ENCODE measurements at regions not wholly inside any gene's neighbourhood (a gene's known extent, or its start where the extent isn't known, plus 50 kb on each side); places are given as distances from the start of the nearest gene placed in this dataset.
"Not testable (repeated sequence)": the region's sequence is repeated elsewhere in the genome, so short reads cannot be mapped to it uniquely, and the experiment has no call there.

- no peak for ATAC-seq
- no peaks in the 10 kb centered on the region for H3K36me3 Mint-ChIP-seq
- no peak overlapping the region for H3K4me3 ChIP-seq (ENCODE audit: low read length)
These were observed 1925.5 kb downstream of the ARAP2 start for GRCh38 chr4:34318773-34319172.

GRCh38 chr4:34323549-34324320 is 1920.6 kb downstream of the ARAP2 start:
- Mint-ChIP-seq H3K27ac (no peak overlapping the region), H3K27me3 (ENCODE audit: low read depth in 2 of 2) (no peaks in the 10 kb centered on the region), H3K9me3 (peaks cover 13% of the 10 kb centered on the region in 2 donors), H3K4me1 (no peaks in the 10 kb centered on the region), H3K4me3 (no peak overlapping the region), H3K36me3 (peaks cover 14% of the 10 kb centered on the region)
- Histone ChIP-seq H3K9me3 (ENCODE audit: control insufficient read depth, insufficient read depth, low read length) (peaks cover 11% of the 10 kb centered on the region), H3K36me3 (ENCODE audit: control insufficient read depth, insufficient read depth, low read length) (no peaks in the 10 kb centered on the region), H3K4me3 (ENCODE audit: low read length) (no peak overlapping the region), H3K27me3 (ENCODE audit: control insufficient read depth, insufficient read depth, low read length) (no peaks in the 10 kb centered on the region), H3K27ac (ENCODE audit: low read length) (no peak overlapping the region), H3K4me1 (ENCODE audit: control insufficient read depth, insufficient read depth, low read length) (no peaks in the 10 kb centered on the region)
- intact Hi-C loops (cut with micrococcal nuclease) = no loop called here
- 42% methylated on average over 1 of the region's 1 CpG for WGBS (ENCODE audit: insufficient coverage)
- DNase-seq (no peak), ATAC-seq (no peak)
- TF ChIP-seq CTCF (IDR thresholded peaks at IDR 0.05) = no peak

More at GRCh38 chr4:34318773-34319172, 1925.5 kb downstream of the ARAP2 start:
- intact Hi-C loops (cut with micrococcal nuclease) = no loop called here
- H3K27me3 Mint-ChIP-seq (ENCODE audit: low read depth in 2 of 2) = no peaks in the 10 kb centered on the region
- DNase-seq = no peak
- Histone ChIP-seq H3K27ac (ENCODE audit: low read length) (no peak overlapping the region), H3K27me3 (ENCODE audit: control insufficient read depth, insufficient read depth, low read length) (no peaks in the 10 kb centered on the region), H3K9me3 (ENCODE audit: control insufficient read depth, insufficient read depth, low read length) (peaks cover 3% of the 10 kb centered on the region), H3K36me3 (ENCODE audit: control insufficient read depth, insufficient read depth, low read length) (no peaks in the 10 kb centered on the region), H3K4me1 (ENCODE audit: control insufficient read depth, insufficient read depth, low read length) (no peaks in the 10 kb centered on the region)
- no peak overlapping the region for H3K4me3 Mint-ChIP-seq
- H3K27ac Mint-ChIP-seq = no peak overlapping the region
- H3K9me3 Mint-ChIP-seq = peaks cover 0 to 2% of the 10 kb centered on the region in 2 donors
- H3K4me1 Mint-ChIP-seq = no peaks in the 10 kb centered on the region
- TF ChIP-seq CTCF (IDR thresholded peaks at IDR 0.05) = no peak

- H3K36me3 Mint-ChIP-seq = peaks cover 14% of the 10 kb centered on the region
- no peak for DNase-seq
These were observed 1915.4 kb downstream of the ARAP2 start for GRCh38 chr4:34328939-34329338.

GRCh38 chr4:34335156-34335555 is 1909.2 kb downstream of the ARAP2 start:
- H3K4me3 ChIP-seq (ENCODE audit: low read length); H3K27ac ChIP-seq (ENCODE audit: low read length); H3K9me3 ChIP-seq (ENCODE audit: control insufficient read depth, insufficient read depth, low read length); H3K4me1 Mint-ChIP-seq; H3K36me3 ChIP-seq (ENCODE audit: control insufficient read depth, insufficient read depth, low read length); H3K27me3 Mint-ChIP-seq (ENCODE audit: low read depth in 2 of 2); H3K4me1 ChIP-seq (ENCODE audit: control insufficient read depth, insufficient read depth, low read length); H3K4me3 Mint-ChIP-seq; ATAC-seq; H3K27ac Mint-ChIP-seq; DNase-seq; H3K27me3 ChIP-seq (ENCODE audit: control insufficient read depth, insufficient read depth, low read length); intact Hi-C loops (cut with micrococcal nuclease); H3K36me3 Mint-ChIP-seq: not testable (repeated sequence)
- WGBS (ENCODE audit: insufficient coverage) = 90% methylated on average over 9 of the region's 13 CpGs
- H3K9me3 Mint-ChIP-seq = peaks cover 5 to 12% of the 10 kb centered on the region in 2 donors

More at GRCh38 chr4:34328939-34329338, 1915.4 kb downstream of the ARAP2 start:
- no peak for TF ChIP-seq CTCF (IDR thresholded peaks at IDR 0.05)
- intact Hi-C loops (cut with micrococcal nuclease) = no loop called here
- no peak overlapping the region for H3K4me3 ChIP-seq (ENCODE audit: low read length)
- peaks cover 15 to 23% of the 10 kb centered on the region in 2 donors for H3K9me3 Mint-ChIP-seq
- H3K9me3 ChIP-seq (ENCODE audit: control insufficient read depth, insufficient read depth, low read length) = peaks cover 7% of the 10 kb centered on the region
- H3K27me3 ChIP-seq (ENCODE audit: control insufficient read depth, insufficient read depth, low read length) = no peaks in the 10 kb centered on the region
- H3K27ac Mint-ChIP-seq = no peak overlapping the region
- H3K4me1 Mint-ChIP-seq = no peaks in the 10 kb centered on the region
- no peak overlapping the region for H3K4me3 Mint-ChIP-seq
- H3K27me3 Mint-ChIP-seq (ENCODE audit: low read depth in 2 of 2) = no peaks in the 10 kb centered on the region
- ATAC-seq = no peak
- 80% methylated on average over 1 of the region's 1 CpG for WGBS (ENCODE audit: insufficient coverage)
- H3K4me1 ChIP-seq (ENCODE audit: control insufficient read depth, insufficient read depth, low read length) = no peaks in the 10 kb centered on the region
- no peak overlapping the region for H3K27ac ChIP-seq (ENCODE audit: low read length)
- no peaks in the 10 kb centered on the region for H3K36me3 ChIP-seq (ENCODE audit: control insufficient read depth, insufficient read depth, low read length)

GRCh38 chr4:34335556-34335955 is 1908.8 kb downstream of the ARAP2 start:
- H3K9me3 Mint-ChIP-seq; H3K4me3 ChIP-seq (ENCODE audit: low read length); H3K27me3 ChIP-seq (ENCODE audit: control insufficient read depth, insufficient read depth, low read length); H3K27ac Mint-ChIP-seq; H3K4me3 Mint-ChIP-seq; H3K27me3 Mint-ChIP-seq (ENCODE audit: low read depth in 2 of 2); H3K9me3 ChIP-seq (ENCODE audit: control insufficient read depth, insufficient read depth, low read length); intact Hi-C loops (cut with micrococcal nuclease); DNase-seq; H3K36me3 ChIP-seq (ENCODE audit: control insufficient read depth, insufficient read depth, low read length); H3K4me1 ChIP-seq (ENCODE audit: control insufficient read depth, insufficient read depth, low read length); ATAC-seq; H3K36me3 Mint-ChIP-seq; H3K4me1 Mint-ChIP-seq; H3K27ac ChIP-seq (ENCODE audit: low read length): not testable (repeated sequence)
- 91% methylated on average over 20 of the region's 22 CpGs for WGBS (ENCODE audit: insufficient coverage)

All from natural killer cell (primary cell).